ENCODE measurements at regions not wholly inside any gene's neighbourhood (a gene's known extent, or its start where the extent isn't known, plus 50 kb on each side); places are given as distances from the start of the nearest gene placed in this dataset.

DNA sequence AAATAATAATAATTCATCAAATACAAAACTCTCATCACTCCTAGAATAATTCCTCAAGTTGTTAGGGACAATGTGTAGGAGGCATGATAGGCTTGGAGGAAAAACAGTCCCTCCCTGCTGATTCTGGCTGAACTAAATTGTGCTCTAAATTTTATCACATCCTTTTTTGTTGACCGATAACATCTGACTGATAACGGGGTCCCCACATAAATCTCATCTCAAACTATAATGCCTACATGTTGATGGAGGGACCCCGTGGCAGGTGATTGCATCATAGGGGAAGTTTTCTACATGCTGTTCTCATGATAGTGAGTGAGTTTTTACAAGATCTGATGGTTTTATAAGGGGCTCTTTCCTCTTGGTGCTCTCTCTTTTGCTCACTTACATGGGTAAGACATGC is 1043.5 kb upstream of the SORCS1 start:
- in situ Hi-C loops (cut with HindIII; ENCODE audit: low sequenced_read_pairs), result no loop called here

DNA sequence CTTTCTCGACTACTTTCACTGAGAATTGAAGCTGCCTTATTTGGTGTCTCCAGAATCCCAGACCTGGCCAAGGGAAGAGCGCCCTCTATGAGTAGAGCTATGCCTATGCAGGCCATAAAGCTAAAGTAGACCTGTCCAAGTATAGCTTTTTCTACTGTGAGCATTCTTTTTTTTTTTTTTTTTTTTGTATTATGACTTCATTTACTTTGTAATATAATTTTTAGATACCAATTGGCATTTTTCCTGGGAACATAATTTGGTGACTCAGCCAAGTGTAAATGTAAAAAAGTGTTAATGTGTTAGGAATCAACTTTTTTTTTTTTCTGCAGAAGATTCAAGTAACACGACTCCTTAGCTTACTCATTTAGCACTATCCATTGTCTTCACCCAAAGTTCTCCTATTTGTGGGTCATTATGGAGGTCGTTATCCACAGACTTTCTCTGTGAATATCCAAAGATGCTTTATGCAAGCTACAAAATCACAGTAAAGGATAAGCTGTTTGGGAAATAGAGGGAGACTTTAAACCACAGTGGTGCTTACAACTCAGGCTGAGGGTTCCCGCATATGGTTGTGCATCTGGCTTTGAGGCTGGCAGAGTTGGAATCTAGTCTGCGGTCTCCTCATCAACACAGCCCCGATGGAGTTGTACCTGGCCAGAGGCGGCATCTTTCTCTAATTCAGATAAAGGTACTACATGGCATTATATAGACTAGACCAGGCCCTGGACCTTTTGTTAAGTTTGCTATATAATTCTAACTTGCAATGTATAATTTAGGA is 1040.2 kb upstream of the SORCS1 start:
- in situ Hi-C loops (cut with HindIII; ENCODE audit: low sequenced_read_pairs), result no loop called here

DNA sequence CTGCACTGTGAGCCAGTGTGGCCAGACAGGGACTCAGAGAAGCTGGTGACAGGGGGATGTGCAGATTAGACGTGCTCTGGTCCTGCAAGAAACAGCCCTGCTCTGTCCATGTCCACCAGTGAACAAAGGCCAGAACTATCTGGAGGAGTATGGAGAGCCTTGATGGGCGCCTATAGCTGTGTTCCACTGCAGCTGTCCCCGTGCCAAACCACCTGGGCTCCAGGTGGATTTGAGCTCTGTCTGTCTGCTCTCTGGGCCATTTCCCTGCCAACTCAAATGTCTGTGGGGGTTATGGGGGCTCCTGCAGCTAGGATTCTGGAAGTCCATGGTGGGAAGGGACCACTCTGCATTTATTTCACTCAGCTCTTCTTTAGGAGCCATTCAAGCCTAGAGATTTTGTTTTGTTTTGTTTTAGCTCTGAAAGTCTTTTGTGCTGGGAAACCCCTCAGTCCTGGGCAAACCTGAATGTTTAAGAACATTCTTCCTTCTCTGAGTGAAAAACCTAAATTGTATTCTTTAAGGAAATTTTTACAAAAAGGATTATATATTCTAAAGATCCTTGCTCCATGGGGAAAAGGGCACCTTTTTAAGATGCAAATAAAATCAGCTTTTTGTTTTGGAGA is 1039.5 kb upstream of the SORCS1 start:
- in situ Hi-C loops (cut with HindIII; ENCODE audit: low sequenced_read_pairs), result no loop called here

DNA sequence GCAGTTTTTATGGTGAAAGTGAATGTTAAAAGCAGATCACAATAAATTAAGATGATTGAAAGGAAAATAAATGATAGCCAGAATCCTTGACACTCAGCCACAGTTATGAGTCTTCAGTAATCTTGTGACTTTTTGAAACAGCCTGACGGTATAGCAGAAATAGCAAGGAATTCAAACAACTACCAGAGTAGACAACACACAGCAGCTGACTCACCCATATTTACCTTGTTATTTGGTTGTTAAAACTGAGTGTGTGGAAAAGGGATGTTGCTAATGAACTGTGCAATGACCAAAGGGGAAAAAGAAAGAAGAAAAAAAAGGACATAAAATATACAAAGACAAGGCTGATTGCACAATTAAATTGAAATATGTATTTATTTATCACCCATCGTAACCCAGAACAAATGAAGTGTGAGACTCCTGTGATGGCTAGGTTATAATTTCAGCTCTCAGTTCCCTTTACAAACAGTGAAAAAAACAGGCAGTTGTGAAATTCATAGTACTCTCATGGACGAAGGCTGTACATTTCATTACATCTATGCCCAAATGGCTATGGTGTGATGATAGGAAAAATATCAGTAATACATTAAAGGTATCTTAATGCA is 1023.0 kb upstream of the SORCS1 start:
- in situ Hi-C loops (cut with HindIII; ENCODE audit: low sequenced_read_pairs), result no loop called here

DNA sequence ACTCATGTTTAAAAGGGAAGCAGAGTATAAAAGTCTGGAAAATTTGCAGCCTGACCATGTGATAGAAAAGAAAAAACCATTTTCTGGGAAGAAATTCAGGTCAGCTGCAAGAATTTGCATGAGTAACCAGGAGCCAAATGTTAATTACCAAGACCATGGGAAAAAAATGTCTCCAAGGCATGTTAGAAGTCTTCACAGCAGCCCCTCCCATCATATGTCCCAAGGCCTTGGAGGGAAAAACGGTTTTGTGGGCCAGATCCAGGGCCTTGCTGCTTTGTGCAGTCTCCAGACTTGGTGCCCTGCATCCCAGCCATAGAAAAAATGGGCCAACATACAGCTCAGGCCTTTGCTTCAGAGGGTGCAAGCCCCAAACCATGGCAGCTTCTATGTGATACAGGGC is 1019.6 kb upstream of the SORCS1 start:
- in situ Hi-C loops (cut with HindIII; ENCODE audit: low sequenced_read_pairs), result no loop called here

DNA sequence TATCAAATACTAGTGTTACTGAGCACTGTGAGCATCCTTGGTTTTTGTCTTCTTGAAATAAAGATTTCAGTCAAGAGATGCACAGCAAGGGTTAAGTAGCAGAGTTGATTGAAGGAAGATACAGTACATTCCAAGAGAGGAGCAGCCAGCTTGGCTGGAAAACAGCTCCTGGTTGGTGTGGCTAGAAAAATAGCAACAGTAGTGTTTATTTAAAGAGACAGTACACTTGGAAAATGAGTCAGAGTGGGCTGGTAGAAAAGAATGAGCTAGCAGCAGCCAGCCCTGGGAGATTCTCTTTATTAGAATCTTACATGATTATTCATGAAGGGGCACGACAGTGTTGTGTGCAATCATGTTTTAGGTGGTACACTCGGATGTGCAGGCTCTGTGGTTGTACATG is 1016.4 kb upstream of the SORCS1 start:
- in situ Hi-C loops (cut with HindIII; ENCODE audit: low sequenced_read_pairs), result no loop called here

DNA sequence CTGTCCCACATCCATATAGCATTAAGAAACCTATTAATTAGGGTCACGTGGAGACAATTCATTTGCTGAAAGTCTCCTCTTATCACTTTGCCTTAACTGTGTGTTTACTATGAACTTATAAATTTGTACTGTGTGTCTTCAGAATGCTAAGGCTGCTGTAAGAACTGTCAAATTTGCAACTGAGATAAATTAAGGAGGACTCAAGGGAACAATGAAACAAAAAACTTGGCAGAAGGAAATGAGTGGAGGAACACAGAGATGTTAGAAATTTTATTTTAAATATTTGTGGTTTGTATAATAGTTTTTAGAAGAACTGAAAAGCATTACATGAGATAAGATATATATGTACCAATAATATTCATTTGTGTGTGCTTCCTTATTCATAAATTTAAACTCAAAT is 1005.3 kb upstream of the SORCS1 start:
- in situ Hi-C loops (cut with HindIII; ENCODE audit: low sequenced_read_pairs), result no loop called here

DNA sequence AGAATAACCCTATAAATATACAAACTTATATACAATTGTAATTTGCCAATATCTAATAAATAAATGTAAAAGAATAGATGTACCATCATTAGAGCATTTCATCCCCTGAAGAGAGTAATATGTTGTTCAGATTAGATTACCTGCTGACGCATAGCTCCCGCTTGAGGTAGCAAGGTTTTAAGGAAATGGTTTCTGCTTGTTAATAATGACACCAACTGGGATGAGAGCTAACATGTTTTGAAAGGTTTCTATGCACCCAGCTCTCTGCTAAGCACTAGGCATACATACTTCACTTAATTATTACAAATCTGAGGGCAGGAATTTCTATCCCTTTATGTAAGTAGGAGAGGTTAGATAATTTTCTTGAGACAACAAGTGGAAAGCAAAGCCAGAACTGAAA is 1003.3 kb upstream of the SORCS1 start:
- in situ Hi-C loops (cut with HindIII; ENCODE audit: low sequenced_read_pairs), result no loop called here

DNA sequence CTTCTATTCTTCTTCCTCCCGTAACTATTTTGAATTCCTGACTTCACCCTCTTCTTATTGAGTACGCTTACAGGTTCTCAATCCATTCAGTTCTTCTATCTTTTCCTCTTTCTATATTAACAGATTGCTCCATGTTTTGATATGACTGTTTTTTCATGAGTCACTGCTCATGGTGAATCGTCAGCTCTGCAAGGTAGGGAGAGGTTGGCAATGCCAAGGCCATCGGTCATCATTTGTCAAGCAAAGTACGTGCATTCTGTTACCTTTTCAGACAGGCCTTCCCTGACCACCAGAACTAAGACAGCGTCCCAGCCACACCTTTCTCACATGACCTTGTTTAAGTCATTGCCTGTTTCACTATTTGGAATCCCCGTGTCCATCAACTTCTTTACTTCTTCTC is 1001.9 kb upstream of the SORCS1 start:
- in situ Hi-C loops (cut with HindIII; ENCODE audit: low sequenced_read_pairs), result no loop called here

DNA sequence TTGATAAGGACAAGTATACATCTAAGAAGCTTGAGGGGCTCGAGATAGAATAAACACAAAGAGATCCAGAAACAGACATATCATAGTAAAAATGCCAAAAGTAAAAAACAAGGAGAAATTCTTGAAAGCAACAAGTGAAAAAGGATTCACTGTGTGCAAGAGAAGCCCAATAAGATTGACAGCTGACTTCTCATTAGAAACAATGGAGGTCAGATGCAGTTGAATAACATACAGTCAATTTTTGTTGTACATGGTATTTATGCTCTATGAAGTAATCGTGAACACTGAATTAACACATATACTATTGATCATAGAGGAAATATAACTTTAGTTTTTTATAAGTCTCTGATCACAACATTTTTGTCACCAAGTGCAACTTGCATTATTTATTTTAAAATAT is 982.8 kb upstream of the SORCS1 start:
- in situ Hi-C loops (cut with HindIII; ENCODE audit: low sequenced_read_pairs), result no loop called here

DNA sequence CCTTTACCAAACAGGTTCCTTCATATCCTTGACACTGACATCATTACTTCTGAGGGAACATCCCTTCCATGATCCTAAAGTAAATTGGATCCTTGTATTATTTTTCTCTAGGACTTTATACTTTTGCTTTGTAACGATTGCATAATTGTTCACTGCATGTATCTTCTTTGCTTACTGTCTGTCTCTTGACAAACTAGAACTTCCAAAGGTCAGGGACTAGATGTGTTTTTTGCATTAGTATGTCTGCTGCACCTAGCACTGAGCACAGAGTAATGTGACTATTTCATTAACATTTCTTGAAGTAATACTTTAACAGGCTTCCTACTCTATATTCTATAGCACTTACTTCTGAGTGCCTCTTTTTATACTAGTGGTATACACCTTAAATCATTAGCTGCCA is 976.6 kb upstream of the SORCS1 start:
- in situ Hi-C loops (cut with HindIII; ENCODE audit: low sequenced_read_pairs), result no loop called here

DNA sequence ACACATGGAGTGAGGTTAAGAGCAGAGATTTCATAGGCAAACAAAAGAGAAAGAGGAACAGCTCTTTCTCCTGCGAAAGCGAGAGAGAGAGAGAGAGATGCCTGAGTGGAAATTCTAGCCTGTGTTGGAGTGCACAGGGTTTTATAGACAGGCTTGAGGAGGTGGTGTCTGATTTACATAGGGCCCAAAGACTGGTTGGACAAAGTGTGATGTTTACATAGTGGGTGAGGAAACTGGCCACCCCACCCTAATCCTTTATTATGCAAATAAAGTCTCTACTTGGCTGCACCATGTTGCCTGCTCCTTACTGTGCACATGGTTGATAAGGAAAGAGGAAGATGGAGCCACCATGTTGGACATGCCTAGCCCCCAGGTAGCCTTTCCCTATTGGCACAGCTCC is 967.8 kb upstream of the SORCS1 start:
- in situ Hi-C loops (cut with HindIII; ENCODE audit: low sequenced_read_pairs), result no loop called here

DNA sequence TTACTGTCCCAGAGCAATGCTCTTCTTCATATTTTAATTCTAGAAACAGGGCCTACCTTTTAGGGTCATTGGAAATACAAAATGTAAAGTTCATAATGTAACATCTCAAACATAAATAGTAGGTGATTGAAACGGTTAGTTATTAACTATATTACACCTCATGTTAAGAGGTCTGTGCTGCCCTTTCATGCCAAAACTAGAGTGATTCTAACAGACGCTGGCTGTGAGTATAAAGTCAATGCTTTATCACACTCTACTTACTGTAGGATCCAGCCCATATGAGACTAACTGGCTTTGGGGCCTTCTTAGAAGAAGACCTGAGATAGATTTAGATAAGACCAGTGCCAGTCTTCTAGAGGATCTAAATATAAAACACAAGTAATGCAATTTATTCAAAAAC is 966.1 kb upstream of the SORCS1 start:
- in situ Hi-C loops (cut with HindIII; ENCODE audit: low sequenced_read_pairs), result no loop called here

DNA sequence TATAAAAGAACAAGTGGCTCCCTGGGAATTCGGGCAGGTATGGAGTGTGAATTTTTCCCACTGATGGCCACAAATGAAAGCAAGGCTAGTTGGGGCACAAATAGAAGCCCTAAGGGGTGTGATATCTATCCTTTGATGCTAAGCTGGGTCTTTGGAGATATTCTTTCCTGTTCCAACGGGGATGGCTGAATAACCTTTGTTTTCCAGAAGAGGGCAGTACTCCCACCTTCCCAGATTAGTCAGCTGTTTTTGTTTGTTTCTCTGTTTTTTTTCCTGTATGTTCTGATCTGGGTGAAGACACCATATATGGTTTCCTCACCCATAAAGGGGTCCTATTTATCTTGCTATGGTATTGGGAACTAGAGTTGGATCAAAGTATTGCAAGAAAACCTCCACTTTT is 947.7 kb upstream of the SORCS1 start:
- in situ Hi-C loops (cut with HindIII; ENCODE audit: low sequenced_read_pairs), result no loop called here

DNA sequence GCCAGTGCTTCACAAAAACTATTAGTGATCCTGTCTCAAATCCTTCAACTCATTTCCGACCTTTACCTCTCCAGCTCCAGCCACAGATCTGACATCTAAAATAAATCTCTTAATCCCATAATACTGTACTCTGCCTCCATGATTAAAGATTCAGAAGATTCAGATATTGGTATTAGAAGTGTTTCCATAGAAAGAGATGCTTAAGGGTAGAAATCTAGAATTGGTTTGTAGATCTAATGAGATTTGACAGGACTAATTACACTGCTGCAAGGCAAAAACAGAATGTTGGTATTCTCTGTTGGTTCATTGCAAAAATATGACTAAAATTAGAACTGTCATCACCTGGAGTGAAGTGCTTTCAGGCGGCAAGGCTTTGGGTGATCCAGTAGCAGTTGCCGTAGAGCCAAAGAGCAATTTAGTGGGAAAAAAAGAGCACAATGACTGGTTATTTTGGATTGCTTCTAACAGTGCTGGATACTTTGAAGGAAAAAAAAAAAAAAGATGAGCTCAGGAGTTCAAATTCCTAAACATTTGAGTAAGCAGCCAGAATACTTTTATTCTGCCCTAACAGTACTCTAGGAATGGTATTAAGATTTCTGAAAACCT is 940.1 kb upstream of the SORCS1 start:
- in situ Hi-C loops (cut with HindIII; ENCODE audit: low sequenced_read_pairs), result no loop called here

DNA sequence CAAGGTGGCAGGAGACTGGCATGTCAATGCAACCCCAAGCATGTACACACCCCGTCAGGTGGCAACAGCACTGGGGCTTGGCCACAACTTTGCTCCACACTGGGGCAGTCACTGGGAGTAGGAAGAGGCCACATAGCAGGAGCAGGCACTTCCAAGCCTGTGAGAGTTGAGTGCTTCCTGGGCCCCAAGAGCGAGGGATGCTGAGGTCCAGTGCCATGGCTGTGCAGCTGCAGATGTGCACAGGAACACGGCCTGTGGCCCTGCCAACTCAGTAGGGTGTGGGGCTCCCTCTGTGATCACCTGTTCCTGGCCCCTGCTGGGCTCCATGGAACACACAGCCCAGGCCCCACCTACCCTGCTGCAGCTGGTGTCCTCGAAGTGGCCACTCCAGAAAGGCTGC is 932.8 kb upstream of the SORCS1 start:
- in situ Hi-C loops (cut with HindIII; ENCODE audit: low sequenced_read_pairs), result no loop called here

DNA sequence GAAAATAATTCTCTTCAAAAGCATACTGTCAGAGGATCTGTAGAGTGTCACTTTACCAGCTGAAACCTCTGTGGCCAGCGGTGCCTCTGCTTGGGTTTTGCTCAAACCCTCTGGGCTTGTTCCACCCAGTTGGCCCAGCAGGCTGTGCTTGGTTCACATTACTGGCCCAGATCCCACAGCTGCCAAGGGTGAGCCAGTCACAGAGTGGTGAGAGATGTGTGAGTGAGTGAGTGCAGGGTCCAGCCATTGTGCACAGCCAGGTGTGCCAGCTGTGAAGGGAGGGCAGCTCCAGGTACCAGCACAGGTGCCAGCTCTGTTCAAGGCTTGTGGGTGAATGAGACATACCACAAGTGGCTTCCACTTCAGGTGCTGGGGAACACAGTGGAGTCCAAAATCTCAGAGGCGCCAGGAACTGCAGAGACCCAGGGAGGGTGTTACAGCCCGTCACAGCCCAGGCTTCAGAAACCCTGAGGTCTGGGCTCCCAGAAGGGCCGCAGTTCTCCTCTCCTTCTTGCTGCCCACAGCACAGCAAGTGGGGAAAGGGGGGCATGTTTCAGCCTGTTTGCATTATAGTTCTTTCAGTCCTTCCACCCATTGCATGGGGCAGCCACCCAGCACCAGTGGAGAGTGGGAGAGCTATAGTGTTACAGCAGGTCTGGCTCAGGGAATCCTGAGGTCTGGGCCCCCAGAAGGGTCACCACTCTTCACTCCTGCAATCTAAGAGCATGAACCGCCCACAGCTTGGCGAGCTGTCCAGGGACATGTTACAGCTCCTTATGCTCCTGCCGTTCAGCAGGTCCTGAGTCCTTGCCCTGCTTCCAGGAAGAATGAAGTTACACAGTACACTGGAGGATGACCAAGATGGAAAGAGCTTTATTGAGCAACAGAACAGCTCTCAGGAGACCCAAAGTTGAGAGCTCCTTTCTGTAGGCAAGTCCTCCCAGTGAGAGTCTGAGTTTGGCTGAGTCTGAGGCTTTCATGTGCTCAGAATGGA is 931.7 kb upstream of the SORCS1 start:
- in situ Hi-C loops (cut with HindIII; ENCODE audit: low sequenced_read_pairs), result no loop called here

DNA sequence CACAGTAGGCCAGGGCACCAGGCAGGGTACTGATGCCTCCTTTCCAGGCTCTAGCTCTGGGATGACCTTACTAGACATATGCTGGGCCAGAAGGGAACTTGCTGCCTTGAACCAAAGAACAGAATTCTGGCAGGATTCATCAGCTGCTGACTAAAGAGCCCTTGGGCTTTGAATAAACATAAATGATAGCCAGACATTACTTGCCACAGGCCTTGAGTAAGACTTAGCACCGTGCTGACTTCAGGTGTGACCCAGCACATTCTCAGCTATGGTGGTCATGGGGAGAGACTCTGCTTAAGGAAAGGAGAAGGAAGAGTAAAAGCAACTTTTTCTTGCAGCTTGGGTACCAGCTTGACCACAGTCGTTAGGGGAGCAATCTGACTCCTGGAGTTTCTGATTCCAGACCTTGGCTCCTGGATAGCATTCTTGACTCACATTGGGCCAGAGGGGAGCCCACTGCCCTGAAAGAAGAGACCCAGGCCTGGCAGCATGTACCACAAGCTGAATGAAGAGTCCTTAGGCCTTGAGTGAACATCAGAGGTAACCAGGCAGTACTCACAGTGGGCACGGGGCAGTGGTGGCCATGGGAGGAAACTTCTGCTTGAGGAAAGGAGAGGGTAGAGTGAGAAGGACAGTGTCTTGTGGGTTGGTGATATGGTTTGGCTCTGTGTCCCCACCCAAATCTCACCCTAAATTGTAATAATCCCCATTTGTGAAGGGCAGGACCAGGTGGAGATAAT is 926.1 kb upstream of the SORCS1 start:
- in situ Hi-C loops (cut with HindIII; ENCODE audit: low sequenced_read_pairs), result no loop called here

DNA sequence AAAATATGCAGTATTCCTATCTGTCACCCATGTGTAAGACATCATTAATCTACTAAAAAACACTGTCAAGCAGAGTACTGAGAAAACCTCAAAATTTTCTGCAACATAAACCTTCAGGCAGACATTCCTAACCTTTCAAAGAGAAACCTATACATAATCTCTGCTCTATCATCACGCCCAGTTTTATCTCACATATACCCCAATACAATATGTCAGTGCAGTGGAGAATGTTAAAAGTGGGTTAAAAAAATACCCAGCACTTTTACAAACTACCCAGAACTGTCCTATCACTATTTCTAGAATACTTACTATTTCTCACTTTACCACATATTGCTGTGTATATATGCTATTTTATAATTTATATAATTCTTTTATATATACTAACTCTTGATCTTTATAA is 922.0 kb upstream of the SORCS1 start:
- in situ Hi-C loops (cut with HindIII; ENCODE audit: low sequenced_read_pairs), result no loop called here

DNA sequence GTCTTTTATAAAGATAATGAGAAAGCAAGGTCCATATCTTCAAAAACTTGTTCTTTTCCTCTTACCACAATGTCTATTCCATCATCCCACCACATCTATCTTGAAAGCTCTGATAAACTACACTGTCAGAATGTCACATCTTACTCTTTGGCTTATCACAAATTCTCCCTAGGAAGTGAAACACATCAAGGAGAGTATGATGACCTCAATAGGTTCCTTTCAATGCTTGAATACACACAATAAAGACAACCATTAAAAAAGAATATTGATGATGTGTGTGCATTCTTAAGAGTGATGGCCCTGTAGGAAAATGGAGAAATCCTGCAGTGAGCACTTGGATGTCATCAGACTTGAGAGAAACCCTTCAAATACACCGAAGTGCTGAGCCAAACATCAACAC is 918.1 kb upstream of the SORCS1 start:
- in situ Hi-C loops (cut with HindIII; ENCODE audit: low sequenced_read_pairs), result no loop called here

All from DLD1 (cell line).